HepG2 (cell line): ENCODE measurements at regions not wholly inside any gene's neighbourhood (a gene's known extent, or its start where the extent isn't known, plus 50 kb on each side); places are given as distances from the start of the nearest gene placed in this dataset.

Source experiments
- ATAC-seq: fragments of 200-7000 bp; cut with Tn5 transposase; 3 replicates; pipeline ENCODE4 v1.9.1; 2020; ENCODE audit warnings: mild to moderate bottlenecking, moderate library complexity
- BruUV-seq: library from RNA; stranded (reverse); fragments of 400-500 nt; replicated peaks from 2 replicates; lab custom pipeline; 2021; lab: Mats Ljungman, UMichigan
- CTCF ChIA-PET: fragments of 300-600 bp; formaldehyde crosslinking; extraction: SDS; loops from one replicate; lab custom pipeline; 2021; ENCODE audit warnings: low total read pairs, inconsistent platforms, low intra/inter-chr PET ratio; lab: Yijun Ruan, JAX
- POLR2A ChIA-PET: fragments of 350-600 bp; sonication (Branson Sonifier 250); formaldehyde crosslinking; loops from one replicate; lab custom pipeline; 2020; ENCODE audit warnings: antibody characterized with exemption, inconsistent platforms; lab: Yijun Ruan, JAX
- DNase-seq: peaks from one replicate; pipeline ENCODE4 v3.0.0-alpha.2; 2015; ENCODE audit warnings: low spot score
- FAIRE-seq: peaks from 3 replicates; lab custom pipeline; 2011; peaks lifted over from hg19 to GRCh38; lab: Jason Lieb, UNC
- H2AFZ ChIP-seq: one replicate; pipeline ENCODE4 v1.6.1; 2011; ENCODE audit warnings: low read length, inconsistent platforms
- H3K27ac ChIP-seq: fragments of 300-600 bp; 3 replicates; pipeline ENCODE4 v1.8.0; 2011; ENCODE audit warnings: mixed run types, mild to moderate bottlenecking, mixed read lengths, low read length, inconsistent platforms; ENCODE audit not compliant: insufficient read depth; ENCODE audit errors: extremely low read length
- H3K27me3 ChIP-seq, 2 experiments: fragments of 200-600 bp in 1 of 2; 2 replicates in 1 of 2; 3 replicates in 1 of 2; pipeline versions ENCODE4 v1.6.0 to v1.8.0; 2011; ENCODE audit warnings: low read length in 2 of 2, mild to moderate bottlenecking in 2 of 2, moderate library complexity in 2 of 2, inconsistent platforms in 1 of 2; ENCODE audit not compliant: insufficient read depth in 2 of 2, control insufficient read depth in 1 of 2
- H3K36me3 ChIP-seq, 2 experiments: fragments of 200-600 bp in 1 of 2; replicated peaks in 1 of 2; 2 replicates in 1 of 2; 3 replicates in 1 of 2; pipeline versions ENCODE4 v1.5.1 to v1.8.0; 2011; ENCODE audit warnings: low read length in 2 of 2, inconsistent platforms in 1 of 2; ENCODE audit not compliant: insufficient read depth in 2 of 2, control insufficient read depth in 1 of 2
- H3K4me1 ChIP-seq: 2 replicates; pipeline ENCODE4 v1.5.1; 2012; ENCODE audit warnings: low read length, inconsistent platforms; ENCODE audit not compliant: insufficient read depth
- H3K4me2 ChIP-seq: 2 replicates; pipeline ENCODE4 v1.6.0; 2011; ENCODE audit warnings: low read depth, low read length, inconsistent platforms
- H3K4me3 ChIP-seq, 3 experiments: fragments of 200-600 bp in 1 of 3; sonication (generic), shearing (Covaris generic) in 1 of 3; replicated peaks in 1 of 3; 2 replicates each; pipeline ENCODE4 v1.5.1; 2011 to 2016; ENCODE audit warnings: low read length in 3 of 3, inconsistent platforms in 2 of 3, low read depth in 2 of 3, mild to moderate bottlenecking in 2 of 3, control low read depth in 1 of 3, mixed read lengths in 1 of 3; ENCODE audit not compliant: insufficient read depth in 1 of 3
- H3K79me2 ChIP-seq: one replicate; pipeline ENCODE4 v1.6.1; 2011; ENCODE audit warnings: low read length, inconsistent platforms; ENCODE audit not compliant: insufficient read depth
- H3K9ac ChIP-seq: 2 replicates; pipeline ENCODE4 v1.6.0; 2011; ENCODE audit warnings: mild to moderate bottlenecking, low read depth, low read length, inconsistent platforms; ENCODE audit not compliant: insufficient read depth
- H3K9me3 ChIP-seq: 2 replicates; pipeline ENCODE4 v1.5.1; 2012; ENCODE audit warnings: mild to moderate bottlenecking, low read length
- H4K20me1 ChIP-seq: 2 replicates; pipeline ENCODE4 v1.6.0; 2011; ENCODE audit warnings: inconsistent platforms, mild to moderate bottlenecking, low read length, moderate library complexity; ENCODE audit not compliant: insufficient read depth
- ADNP ChIP-seq: sonication (generic); formaldehyde crosslinking; IDR thresholded peaks from 2 replicates; pipeline ENCODE4 v1.4.0; 2020; ENCODE audit warnings: missing genetic modification reagents
- AKAP8 ChIP-seq: sonication (generic); formaldehyde crosslinking; IDR thresholded peaks from 2 replicates; pipeline ENCODE4 v1.5.1; 2020; ENCODE audit warnings: mild to moderate bottlenecking, missing genetic modification reagents
- ATF7 ChIP-seq, 2 experiments: fragments of 450-650 bp in 1 of 2; sonication (generic) in 1 of 2; formaldehyde crosslinking in 1 of 2; IDR thresholded peaks; 2 replicates each; pipeline versions ENCODE4 v1.4.0 to v1.6.1; 2016 to 2020; ENCODE audit warnings: antibody characterized with exemption in 1 of 2, mild to moderate bottlenecking in 1 of 2, missing genetic modification reagents in 1 of 2
- BHLHE40 ChIP-seq: IDR thresholded peaks from 2 replicates; pipeline ENCODE4 v1.6.1; 2011; ENCODE audit warnings: low read length, improper control_type of control experiment
- CBFB ChIP-seq: sonication (generic); formaldehyde crosslinking; IDR thresholded peaks from 2 replicates; pipeline ENCODE4 v1.4.0; 2020; ENCODE audit warnings: missing genetic modification reagents
- ETV6 ChIP-seq: sonication (generic); formaldehyde crosslinking; conservative IDR thresholded peaks from 2 replicates; pipeline ENCODE4 v1.4.0; 2020; ENCODE audit warnings: missing genetic modification reagents
- KDM1A ChIP-seq: IDR thresholded peaks from 2 replicates; pipeline ENCODE4 v1.6.1; 2016; ENCODE audit warnings: missing compliant biosample characterization
- ZNF44 ChIP-seq: sonication (generic); formaldehyde crosslinking; IDR thresholded peaks from 2 replicates; pipeline ENCODE4 v1.5.1; 2020; ENCODE audit warnings: mild to moderate bottlenecking, missing genetic modification reagents
- ZNF510 ChIP-seq: sonication (generic); formaldehyde crosslinking; IDR thresholded peaks from 2 replicates; pipeline ENCODE4 v1.4.0; 2020; ENCODE audit warnings: low read depth, mild to moderate bottlenecking, missing genetic modification reagents
- WGBS: methylation state at CpG from one replicate; pipeline ENCODE4 v1.1.6; 2017; ENCODE audit warnings: low lambda C conversion rate; 5-methylcytosine and 5-hydroxymethylcytosine counted together
- in situ Hi-C: cut with HindIII; loops from 2 replicates; pipeline ENCODE4 v1.10.0; 2017; ENCODE audit warnings: low pct_unique_long_range_greater_than_20kb; ENCODE audit not compliant: extremely low pct_ligation_motif_present
- intact Hi-C: fragments of 100-400 bp; cut with micrococcal nuclease; formaldehyde crosslinking; loops from one replicate; pipeline ENCODE4 v1.10.0; 2022; ENCODE audit not compliant: unreplicated experiment
- TF ChIP-seq, protein P1 (sequence below): sonication (generic); formaldehyde crosslinking; conservative IDR thresholded peaks from 2 replicates; pipeline ENCODE4 v1.8.1; 2023; ENCODE audit warnings: missing genetic modification reagents
- TF ChIP-seq, protein P2 (sequence below): sonication (generic); formaldehyde crosslinking; IDR thresholded peaks from 2 replicates; pipeline ENCODE4 v1.4.0; 2020; ENCODE audit warnings: missing genetic modification reagents

DNA sequence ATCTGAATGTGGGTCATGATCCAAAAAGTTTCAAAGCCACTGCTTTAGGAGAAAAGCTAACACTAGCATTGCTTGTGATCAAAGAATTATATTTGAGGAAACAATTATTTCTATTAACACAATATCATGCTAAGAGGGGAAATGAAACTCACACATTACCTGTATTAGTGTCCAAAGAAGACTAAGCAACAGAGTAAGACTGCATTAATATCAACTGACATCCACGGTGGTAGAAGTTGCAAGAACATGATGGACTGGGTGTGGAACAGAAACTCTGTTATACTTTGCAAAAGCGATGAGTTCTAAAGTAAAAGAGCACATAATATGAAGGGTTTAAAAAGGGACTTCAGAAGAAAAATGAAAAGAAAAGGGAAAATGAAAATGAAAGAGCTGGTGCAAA lies 648.3 kb upstream of the NECTIN3 start:
- FAIRE-seq (no peak), DNase-seq (no peak), ATAC-seq (no peak)
- Histone ChIP-seq H3K9me3 (no peaks in the 10 kb centered on the region), H3K4me3 (no peak overlapping the region), H2AFZ (no peak overlapping the region), H3K4me1 (0 out of 2 replicates have a peak, but pooled peaks cover 5% of the 10 kb centered on the region), H3K27ac (no peak overlapping the region), H3K79me2 (no peaks in the 10 kb centered on the region), H3K27me3 (no peaks in the 10 kb centered on the region), H4K20me1 (no peaks in the 10 kb centered on the region), H3K9ac (no peak overlapping the region), H3K36me3 (no peaks in the 10 kb centered on the region), H3K4me2 (no peak overlapping the region)
- ChIA-PET POLR2A (no interaction called here), CTCF (no interaction called here)
- in situ Hi-C loops: no loop called here
- 47% methylated on average over 2 of the region's 2 CpGs for WGBS
- BruUV-seq: no TSS peak
- intact Hi-C loops: no loop called here
- TF ChIP-seq ZNF44 (CRISPR knock-in tag): no peak
- TF ChIP-seq BHLHE40: no peak
- no peak for TF ChIP-seq AKAP8 (CRISPR knock-in tag)

DNA sequence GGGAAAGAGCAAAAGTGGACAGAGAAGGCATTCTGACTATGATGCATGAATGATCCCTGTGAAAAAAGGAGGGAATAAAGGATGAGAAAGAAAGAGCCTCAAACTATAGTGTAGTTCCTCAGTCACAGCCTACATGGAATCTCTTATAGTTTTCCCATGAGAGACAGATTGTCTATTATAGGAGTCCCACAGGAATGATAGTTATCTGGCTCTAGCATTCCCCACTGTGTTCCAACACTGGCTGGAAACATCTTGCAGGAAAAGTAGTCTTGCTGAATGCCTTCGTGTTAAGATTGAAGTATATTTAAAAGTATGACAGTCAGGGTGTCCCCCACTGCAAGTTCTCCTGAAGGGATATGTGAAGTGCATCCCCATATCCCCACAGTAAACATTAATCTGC lies 641.5 kb upstream of the NECTIN3 start:
- H3K9me3 ChIP-seq: no peaks in the 10 kb centered on the region
- WGBS: 0% methylated on average over 1 of the region's 1 CpG

More for the DNA sequence above, 641.5 kb upstream of the NECTIN3 start:
- no peak overlapping the region for H3K4me2 ChIP-seq
- in situ Hi-C loops (no loop called here), intact Hi-C loops (no loop called here)
- no peak overlapping the region for H2AFZ ChIP-seq
- H4K20me1 ChIP-seq: no peaks in the 10 kb centered on the region
- H3K4me1 ChIP-seq: no peaks in the 10 kb centered on the region
- H3K79me2 ChIP-seq: no peaks in the 10 kb centered on the region
- no peaks in the 10 kb centered on the region for H3K36me3 ChIP-seq
- no peak for ATAC-seq
- no peak for FAIRE-seq
- no TSS peak for BruUV-seq
- ChIA-PET POLR2A (no interaction called here), CTCF (no interaction called here)
- no peak overlapping the region for H3K9ac ChIP-seq
- no peak for TF ChIP-seq ADNP (CRISPR knock-in tag)
- TF ChIP-seq ATF7 (IDR thresholded peaks at IDR 0.05): no peak
- no peak for TF ChIP-seq ATF7 (CRISPR knock-in tag; IDR thresholded peaks at IDR 0.05)
- TF ChIP-seq ZNF510: no peak
- TF ChIP-seq KDM1A (CRISPR knock-in tag): no peak
- TF ChIP-seq, protein P1, sequence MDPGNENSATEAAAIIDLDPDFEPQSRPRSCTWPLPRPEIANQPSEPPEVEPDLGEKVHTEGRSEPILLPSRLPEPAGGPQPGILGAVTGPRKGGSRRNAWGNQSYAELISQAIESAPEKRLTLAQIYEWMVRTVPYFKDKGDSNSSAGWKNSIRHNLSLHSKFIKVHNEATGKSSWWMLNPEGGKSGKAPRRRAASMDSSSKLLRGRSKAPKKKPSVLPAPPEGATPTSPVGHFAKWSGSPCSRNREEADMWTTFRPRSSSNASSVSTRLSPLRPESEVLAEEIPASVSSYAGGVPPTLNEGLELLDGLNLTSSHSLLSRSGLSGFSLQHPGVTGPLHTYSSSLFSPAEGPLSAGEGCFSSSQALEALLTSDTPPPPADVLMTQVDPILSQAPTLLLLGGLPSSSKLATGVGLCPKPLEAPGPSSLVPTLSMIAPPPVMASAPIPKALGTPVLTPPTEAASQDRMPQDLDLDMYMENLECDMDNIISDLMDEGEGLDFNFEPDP (CRISPR knock-in tag): no peak
- TF ChIP-seq ETV6 (CRISPR knock-in tag): no peak
- TF ChIP-seq, protein P2, sequence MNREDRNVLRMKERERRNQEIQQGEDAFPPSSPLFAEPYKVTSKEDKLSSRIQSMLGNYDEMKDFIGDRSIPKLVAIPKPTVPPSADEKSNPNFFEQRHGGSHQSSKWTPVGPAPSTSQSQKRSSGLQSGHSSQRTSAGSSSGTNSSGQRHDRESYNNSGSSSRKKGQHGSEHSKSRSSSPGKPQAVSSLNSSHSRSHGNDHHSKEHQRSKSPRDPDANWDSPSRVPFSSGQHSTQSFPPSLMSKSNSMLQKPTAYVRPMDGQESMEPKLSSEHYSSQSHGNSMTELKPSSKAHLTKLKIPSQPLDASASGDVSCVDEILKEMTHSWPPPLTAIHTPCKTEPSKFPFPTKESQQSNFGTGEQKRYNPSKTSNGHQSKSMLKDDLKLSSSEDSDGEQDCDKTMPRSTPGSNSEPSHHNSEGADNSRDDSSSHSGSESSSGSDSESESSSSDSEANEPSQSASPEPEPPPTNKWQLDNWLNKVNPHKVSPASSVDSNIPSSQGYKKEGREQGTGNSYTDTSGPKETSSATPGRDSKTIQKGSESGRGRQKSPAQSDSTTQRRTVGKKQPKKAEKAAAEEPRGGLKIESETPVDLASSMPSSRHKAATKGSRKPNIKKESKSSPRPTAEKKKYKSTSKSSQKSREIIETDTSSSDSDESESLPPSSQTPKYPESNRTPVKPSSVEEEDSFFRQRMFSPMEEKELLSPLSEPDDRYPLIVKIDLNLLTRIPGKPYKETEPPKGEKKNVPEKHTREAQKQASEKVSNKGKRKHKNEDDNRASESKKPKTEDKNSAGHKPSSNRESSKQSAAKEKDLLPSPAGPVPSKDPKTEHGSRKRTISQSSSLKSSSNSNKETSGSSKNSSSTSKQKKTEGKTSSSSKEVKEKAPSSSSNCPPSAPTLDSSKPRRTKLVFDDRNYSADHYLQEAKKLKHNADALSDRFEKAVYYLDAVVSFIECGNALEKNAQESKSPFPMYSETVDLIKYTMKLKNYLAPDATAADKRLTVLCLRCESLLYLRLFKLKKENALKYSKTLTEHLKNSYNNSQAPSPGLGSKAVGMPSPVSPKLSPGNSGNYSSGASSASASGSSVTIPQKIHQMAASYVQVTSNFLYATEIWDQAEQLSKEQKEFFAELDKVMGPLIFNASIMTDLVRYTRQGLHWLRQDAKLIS: no peak
- TF ChIP-seq CBFB (CRISPR knock-in tag): no peak
- H3K27me3 ChIP-seq: no peaks in the 10 kb centered on the region; a peak in 1 of 5 replicates
- no peak overlapping the region for H3K27ac ChIP-seq
- DNase-seq: no peak
- no peak overlapping the region for H3K4me3 ChIP-seq
